VCaP (cell line): ENCODE measurements at regions not wholly inside any gene's neighbourhood (a gene's known extent, or its start where the extent isn't known, plus 50 kb on each side); places are given as distances from the start of the nearest gene placed in this dataset.
A peak's percentile ranks its signal among the peaks of the same experiment; 100 is the strongest.

Source experiments
- H3K27ac ChIP-seq: fragments of 450-650 bp; 2 replicates; pipeline ENCODE4 v1.5.1; 2017
- CTCF ChIP-seq: fragments of 450-650 bp; conservative IDR thresholded peaks from 2 replicates; pipeline ENCODE4 v1.5.1; 2017; ENCODE audit warnings: mild to moderate bottlenecking, moderate library complexity

- H3K27ac ChIP-seq, result no peak overlapping the region
- TF ChIP-seq CTCF, result no peak
These were observed 380.5 kb upstream of the CFAP20DC start for GRCh38 chr3:59430341-59430740.

GRCh38 chr3:59429198-59429597, 379.4 kb upstream of the CFAP20DC start:
- no peak overlapping the region for H3K27ac ChIP-seq
- no peak for TF ChIP-seq CTCF

GRCh38 chr3:59426821-59427565, 377.2 kb upstream of the CFAP20DC start:
- no peak overlapping the region for H3K27ac ChIP-seq
- no peak for TF ChIP-seq CTCF

GRCh38 chr3:59425942-59426341, 376.1 kb upstream of the CFAP20DC start:
- 0 out of 2 replicates have a peak, but pooled peaks have one; percentile 10 for TF ChIP-seq CTCF
- no peak overlapping the region for H3K27ac ChIP-seq

GRCh38 chr3:59425371-59425770, 375.5 kb upstream of the CFAP20DC start:
- no peak for TF ChIP-seq CTCF
- no peak overlapping the region for H3K27ac ChIP-seq

- no peak for TF ChIP-seq CTCF
- H3K27ac ChIP-seq, result no peak overlapping the region
These were observed 374.6 kb upstream of the CFAP20DC start for GRCh38 chr3:59424268-59425010.

DNA sequence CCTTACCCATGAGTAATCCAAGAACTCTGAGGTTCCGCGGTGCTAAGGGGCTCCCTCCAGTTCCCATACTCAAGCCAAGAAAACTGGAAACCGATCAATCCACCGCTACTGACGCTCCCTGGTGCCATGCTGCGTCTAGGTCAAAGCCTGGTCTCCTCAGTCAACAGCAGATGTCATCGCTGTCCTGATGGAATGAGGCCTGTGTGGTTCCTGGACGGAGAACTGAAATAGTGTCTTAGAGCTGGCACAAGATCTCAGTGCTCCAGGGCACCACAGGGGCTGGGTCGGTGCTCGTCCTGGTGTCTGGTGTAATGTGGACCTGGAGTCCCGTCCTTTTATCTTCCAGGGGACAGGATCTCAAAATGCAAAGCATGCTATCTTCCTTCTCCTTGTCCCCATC, 373.9 kb upstream of the CFAP20DC start:
- no peak overlapping the region for H3K27ac ChIP-seq
- no peak for TF ChIP-seq CTCF
